ENCODE measurements at regions not wholly inside any gene's neighbourhood (a gene's known extent, or its start where the extent isn't known, plus 50 kb on each side); places are given as distances from the start of the nearest gene placed in this dataset.

GRCh38 chr12:94710933-94711332 lies 60.6 kb upstream of the TMCC3 start:
- H2AFZ ChIP-seq (ENCODE audit: low read depth, low read length) = no peak overlapping the region
- peak; percentile 61 for TF ChIP-seq CTCF (IDR thresholded peaks at IDR 0.05; ENCODE audit: borderline replicate concordance, extremely low read depth, low read length, poor library complexity, severe bottlenecking)
- no peak for TF ChIP-seq EZH2 (IDR thresholded peaks at IDR 0.05; ENCODE audit: borderline replicate concordance, low read depth, low read length, severe bottlenecking)
- no peaks in the 10 kb centered on the region for H3K36me3 ChIP-seq (ENCODE audit: insufficient read depth, low read length)
- H4K20me1 ChIP-seq (ENCODE audit: insufficient read depth, low read length) = no peaks in the 10 kb centered on the region
- no peaks in the 10 kb centered on the region for H3K4me1 ChIP-seq (ENCODE audit: insufficient read depth, low read length)
- no peaks in the 10 kb centered on the region for H3K9me3 ChIP-seq (ENCODE audit: insufficient read depth, low read length, severe bottlenecking)
- H3K27ac ChIP-seq (ENCODE audit: low read length) = no peak overlapping the region
- ATAC-seq (ENCODE audit: insufficient read depth, low read depth) = peak; percentile 76
- H3K4me2 ChIP-seq (ENCODE audit: insufficient read depth, low read length) = no peak overlapping the region
- no peaks in the 10 kb centered on the region for H3K27me3 ChIP-seq (ENCODE audit: insufficient read depth, low read length, poor library complexity)
- H3K9ac ChIP-seq (ENCODE audit: low read depth, low read length) = no peak overlapping the region
- H3K4me3 ChIP-seq (ENCODE audit: low read depth in 1 of 2, low read length in 2 of 2) = no peak overlapping the region
- H3K79me2 ChIP-seq (ENCODE audit: insufficient read depth, low read length) = no peaks in the 10 kb centered on the region
- DNase-seq = peak; percentile 46

DNA sequence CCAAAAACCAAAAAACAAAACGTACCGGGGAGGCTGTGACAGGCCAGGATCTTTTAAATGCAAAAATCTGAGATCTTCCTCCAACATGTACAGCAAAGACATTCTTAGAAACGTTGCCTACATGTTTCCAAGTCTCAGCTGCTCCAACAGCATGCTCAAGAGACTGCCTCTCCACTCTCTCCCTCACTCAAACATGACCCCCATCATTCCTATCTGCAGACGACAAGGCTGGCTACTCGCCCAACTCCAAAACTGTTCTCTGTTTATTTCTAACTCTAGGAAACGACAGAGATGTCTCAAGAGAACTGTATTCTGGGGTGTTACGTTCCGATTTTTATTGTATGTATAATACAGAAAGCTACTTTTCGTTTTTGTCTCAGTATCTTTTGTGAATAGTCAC lies 57.5 kb upstream of the TMCC3 start:
- H3K9me3 ChIP-seq (ENCODE audit: insufficient read depth, low read length, severe bottlenecking) = no peaks in the 10 kb centered on the region
- ATAC-seq (ENCODE audit: insufficient read depth, low read depth) (no peak), DNase-seq (no peak)
- no peak overlapping the region for H3K27ac ChIP-seq (ENCODE audit: low read length)
- no peaks in the 10 kb centered on the region for H3K79me2 ChIP-seq (ENCODE audit: insufficient read depth, low read length)
- peaks cover 4% of the 10 kb centered on the region for H3K27me3 ChIP-seq (ENCODE audit: insufficient read depth, low read length, poor library complexity)
- no peaks in the 10 kb centered on the region for H3K36me3 ChIP-seq (ENCODE audit: insufficient read depth, low read length)
- H3K9ac ChIP-seq (ENCODE audit: low read depth, low read length) = no peak overlapping the region
- no peaks in the 10 kb centered on the region for H4K20me1 ChIP-seq (ENCODE audit: insufficient read depth, low read length)
- no peak overlapping the region for H3K4me3 ChIP-seq (ENCODE audit: low read depth in 1 of 2, low read length in 2 of 2)
- no peak overlapping the region for H2AFZ ChIP-seq (ENCODE audit: low read depth, low read length)
- H3K4me1 ChIP-seq (ENCODE audit: insufficient read depth, low read length) = no peaks in the 10 kb centered on the region
- no peak overlapping the region for H3K4me2 ChIP-seq (ENCODE audit: insufficient read depth, low read length)
- TF ChIP-seq CTCF (IDR thresholded peaks at IDR 0.05; ENCODE audit: borderline replicate concordance, extremely low read depth, low read length, poor library complexity, severe bottlenecking) (no peak), EZH2 (IDR thresholded peaks at IDR 0.05; ENCODE audit: borderline replicate concordance, low read depth, low read length, severe bottlenecking) (no peak)

DNA sequence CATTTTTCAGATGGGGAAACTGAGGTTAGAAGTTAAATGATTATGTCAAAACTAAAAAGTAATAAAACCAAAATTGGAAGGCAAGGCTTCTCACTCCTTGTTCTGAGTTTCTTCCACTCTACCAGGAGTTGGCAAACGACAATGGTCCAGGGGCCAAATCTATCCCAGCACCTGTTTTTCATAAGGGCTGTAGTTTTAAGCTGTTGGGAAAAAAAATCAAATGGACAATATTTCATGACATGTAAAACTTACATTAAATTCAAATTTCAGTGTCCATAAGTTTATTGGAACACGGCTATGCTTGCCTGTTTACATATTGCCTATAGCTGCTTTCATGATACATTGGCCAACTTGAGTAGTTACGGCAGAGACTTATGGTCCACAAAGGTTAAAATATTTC lies 56.7 kb upstream of the TMCC3 start:
- TF ChIP-seq EZH2 (IDR thresholded peaks at IDR 0.05; ENCODE audit: borderline replicate concordance, low read depth, low read length, severe bottlenecking) (no peak), CTCF (IDR thresholded peaks at IDR 0.05; ENCODE audit: borderline replicate concordance, extremely low read depth, low read length, poor library complexity, severe bottlenecking) (no peak)
- ATAC-seq (ENCODE audit: insufficient read depth, low read depth) (no peak), DNase-seq (no peak)
- Histone ChIP-seq H3K9ac (ENCODE audit: low read depth, low read length) (no peak overlapping the region), H3K9me3 (ENCODE audit: insufficient read depth, low read length, severe bottlenecking) (no peaks in the 10 kb centered on the region), H3K4me1 (ENCODE audit: insufficient read depth, low read length) (no peaks in the 10 kb centered on the region), H3K4me2 (ENCODE audit: insufficient read depth, low read length) (no peak overlapping the region), H2AFZ (ENCODE audit: low read depth, low read length) (no peak overlapping the region), H3K27ac (ENCODE audit: low read length) (no peak overlapping the region), H3K4me3 (ENCODE audit: low read depth in 1 of 2, low read length in 2 of 2) (no peak overlapping the region), H4K20me1 (ENCODE audit: insufficient read depth, low read length) (no peaks in the 10 kb centered on the region), H3K79me2 (ENCODE audit: insufficient read depth, low read length) (no peaks in the 10 kb centered on the region), H3K36me3 (ENCODE audit: insufficient read depth, low read length) (no peaks in the 10 kb centered on the region), H3K27me3 (ENCODE audit: insufficient read depth, low read length, poor library complexity) (peaks cover 4% of the 10 kb centered on the region)

- no peak overlapping the region for H2AFZ ChIP-seq (ENCODE audit: low read depth, low read length)
- no peaks in the 10 kb centered on the region for H3K4me1 ChIP-seq (ENCODE audit: insufficient read depth, low read length)
- H3K79me2 ChIP-seq (ENCODE audit: insufficient read depth, low read length) = no peaks in the 10 kb centered on the region
- no peaks in the 10 kb centered on the region for H4K20me1 ChIP-seq (ENCODE audit: insufficient read depth, low read length)
- H3K9ac ChIP-seq (ENCODE audit: low read depth, low read length) = no peak overlapping the region
- DNase-seq (no peak), ATAC-seq (ENCODE audit: insufficient read depth, low read depth) (no peak)
- H3K27ac ChIP-seq (ENCODE audit: low read length) = no peak overlapping the region
- H3K4me3 ChIP-seq (ENCODE audit: low read depth in 1 of 2, low read length in 2 of 2) = no peak overlapping the region
- TF ChIP-seq EZH2 (IDR thresholded peaks at IDR 0.05; ENCODE audit: borderline replicate concordance, low read depth, low read length, severe bottlenecking) = no peak
- TF ChIP-seq CTCF (IDR thresholded peaks at IDR 0.05; ENCODE audit: borderline replicate concordance, extremely low read depth, low read length, poor library complexity, severe bottlenecking) = no peak
- no peak overlapping the region for H3K4me2 ChIP-seq (ENCODE audit: insufficient read depth, low read length)
- H3K27me3 ChIP-seq (ENCODE audit: insufficient read depth, low read length, poor library complexity) = peaks cover 4% of the 10 kb centered on the region
- H3K36me3 ChIP-seq (ENCODE audit: insufficient read depth, low read length) = no peaks in the 10 kb centered on the region
- no peaks in the 10 kb centered on the region for H3K9me3 ChIP-seq (ENCODE audit: insufficient read depth, low read length, severe bottlenecking)
These were observed 55.9 kb upstream of the TMCC3 start for GRCh38 chr12:94706250-94706661.
